Neural cell (in vitro differentiated cells): ENCODE measurements at regions not wholly inside any gene's neighbourhood (a gene's known extent, or its start where the extent isn't known, plus 50 kb on each side); places are given as distances from the start of the nearest gene placed in this dataset.

Experiments
- CTCF ChIP-seq: fragments of 450-650 bp; IDR thresholded peaks from 2 replicates; pipeline ENCODE4 v1.5.1; 2014; ENCODE audit warnings: antibody characterized with exemption, mild to moderate bottlenecking, moderate library complexity; ENCODE audit not compliant: poor library complexity, severe bottlenecking
- RAD21 ChIP-seq: fragments of 450-650 bp; conservative IDR thresholded peaks from 2 replicates; pipeline ENCODE4 v1.6.1; 2014; ENCODE audit warnings: antibody characterized with exemption, mild to moderate bottlenecking, moderate library complexity
- SMC3 ChIP-seq: fragments of 450-650 bp; conservative IDR thresholded peaks from 2 replicates; pipeline ENCODE4 v1.6.1; 2014; ENCODE audit warnings: antibody characterized with exemption, mild to moderate bottlenecking, moderate library complexity; ENCODE audit not compliant: poor library complexity
- TAF1 ChIP-seq: IDR thresholded peaks from 2 replicates; pipeline ENCODE4 v1.6.1; 2012; ENCODE audit warnings: low read depth

DNA sequence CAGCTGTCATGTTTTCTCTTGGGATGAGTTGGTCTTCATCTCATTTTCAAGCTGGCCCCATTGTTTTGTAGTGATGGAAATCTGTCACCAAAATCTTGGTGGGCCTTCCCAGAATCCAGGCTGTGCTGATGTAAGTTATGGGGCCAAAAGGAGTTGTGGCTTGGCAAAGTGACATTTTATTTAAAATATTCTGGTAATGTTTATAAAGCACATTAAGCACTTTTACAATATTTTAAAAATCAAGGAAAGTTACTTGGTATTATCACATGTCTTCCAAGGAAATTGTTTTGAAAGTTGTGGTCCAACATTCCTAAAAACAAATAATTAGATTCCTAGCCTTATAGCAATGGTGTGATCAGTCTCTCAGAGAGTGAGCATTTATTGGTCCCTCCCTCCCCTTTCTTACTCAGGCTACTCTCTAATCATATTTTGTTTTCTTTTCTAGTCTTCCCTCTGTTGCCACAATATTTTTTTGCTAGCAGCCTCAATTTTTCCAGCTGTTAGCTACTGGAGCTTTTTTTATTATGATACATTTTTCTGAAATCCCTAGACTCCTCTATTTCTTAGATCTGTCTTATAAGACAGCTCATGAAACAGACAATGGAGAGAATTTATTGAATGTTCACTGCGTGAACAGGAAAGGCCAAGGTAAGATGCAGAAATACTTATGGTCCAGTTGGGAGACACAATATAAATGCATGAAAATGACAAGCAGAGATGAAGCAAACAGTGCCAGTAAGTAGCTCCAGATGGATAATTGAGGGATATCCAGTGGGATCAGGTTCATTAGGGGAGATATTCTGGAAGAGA is 408.1 kb upstream of the ZNF608 start:
- no peak for TF ChIP-seq CTCF
- TF ChIP-seq RAD21: no peak
- TF ChIP-seq TAF1: no peak
- TF ChIP-seq SMC3: no peak
